Type B pancreatic cell (in vitro differentiated cells): ENCODE measurements at regions not wholly inside any gene's neighbourhood (a gene's known extent, or its start where the extent isn't known, plus 50 kb on each side); places are given as distances from the start of the nearest gene placed in this dataset.
"Not testable (repeated sequence)": the region's sequence is repeated elsewhere in the genome, so short reads cannot be mapped to it uniquely, and the experiment has no call there.

Experiments used
- DNase-seq: peaks from one replicate; pipeline ENCODE4 v3.0.0; 2021; ENCODE audit warnings: mixed read lengths; ENCODE audit not compliant: unreplicated experiment; ENCODE audit errors: extremely low spot score
- H3K27ac Mint-ChIP-seq: 2 replicates; pipeline ENCODE4 v1.8.0; 2021; ENCODE audit warnings: mild to moderate bottlenecking, mixed read lengths
- H3K27me3 Mint-ChIP-seq: 2 replicates; pipeline ENCODE4 v1.8.0; 2021; ENCODE audit warnings: mixed read lengths
- H3K36me3 Mint-ChIP-seq: 2 replicates; pipeline ENCODE4 v1.8.0; 2021; ENCODE audit warnings: mixed read lengths
- H3K4me1 Mint-ChIP-seq: one replicate; pipeline ENCODE4 v1.8.0; 2021; ENCODE audit warnings: mixed read lengths; ENCODE audit not compliant: unreplicated experiment
- H3K4me3 Mint-ChIP-seq: 2 replicates; pipeline ENCODE4 v1.8.0; 2021; ENCODE audit warnings: mild to moderate bottlenecking, mixed read lengths
- H3K9me3 Mint-ChIP-seq: 2 replicates; pipeline ENCODE4 v1.8.0; 2021; ENCODE audit warnings: mixed read lengths
- CTCF ChIP-seq: fragments of 200-600 bp; sonication (generic); conservative IDR thresholded peaks from 2 replicates; pipeline ENCODE4 v1.5.0; 2021; ENCODE audit warnings: antibody characterized with exemption, mild to moderate bottlenecking

DNA sequence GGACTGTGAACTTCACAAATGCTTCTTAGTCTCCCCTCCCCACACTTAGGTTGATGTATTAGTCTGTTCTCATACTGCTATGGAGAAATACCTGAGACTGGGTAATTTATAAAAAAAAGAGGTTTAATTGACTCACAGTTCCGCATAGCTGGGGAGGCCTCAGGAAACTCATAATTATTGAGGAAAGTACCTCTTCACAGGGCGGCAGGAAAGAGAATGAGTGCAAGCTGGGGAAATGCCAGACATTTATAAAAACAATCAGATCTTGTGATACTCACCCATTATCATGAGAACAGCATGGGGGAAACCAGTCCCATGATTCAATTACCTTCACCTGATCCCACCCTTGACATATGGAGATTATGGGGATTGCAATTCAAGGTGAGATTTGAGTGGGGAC lies 178.8 kb downstream of the SLC38A4 start:
- H3K36me3 Mint-ChIP-seq: no peaks in the 10 kb centered on the region
- no peak for TF ChIP-seq CTCF
- peaks cover 20% of the 10 kb centered on the region for H3K9me3 Mint-ChIP-seq
- DNase-seq: no peak
- H3K27ac Mint-ChIP-seq: no peak overlapping the region
- H3K4me3 Mint-ChIP-seq: no peak overlapping the region
- no peaks in the 10 kb centered on the region for H3K27me3 Mint-ChIP-seq
- no peaks in the 10 kb centered on the region for H3K4me1 Mint-ChIP-seq

GRCh38 chr12:46641649-46642048 lies 184.1 kb downstream of the SLC38A4 start:
- not testable (repeated sequence) for H3K4me1 Mint-ChIP-seq, H3K36me3 Mint-ChIP-seq, H3K4me3 Mint-ChIP-seq, DNase-seq, H3K27me3 Mint-ChIP-seq, H3K27ac Mint-ChIP-seq
- peaks cover 31% of the 10 kb centered on the region for H3K9me3 Mint-ChIP-seq

DNA sequence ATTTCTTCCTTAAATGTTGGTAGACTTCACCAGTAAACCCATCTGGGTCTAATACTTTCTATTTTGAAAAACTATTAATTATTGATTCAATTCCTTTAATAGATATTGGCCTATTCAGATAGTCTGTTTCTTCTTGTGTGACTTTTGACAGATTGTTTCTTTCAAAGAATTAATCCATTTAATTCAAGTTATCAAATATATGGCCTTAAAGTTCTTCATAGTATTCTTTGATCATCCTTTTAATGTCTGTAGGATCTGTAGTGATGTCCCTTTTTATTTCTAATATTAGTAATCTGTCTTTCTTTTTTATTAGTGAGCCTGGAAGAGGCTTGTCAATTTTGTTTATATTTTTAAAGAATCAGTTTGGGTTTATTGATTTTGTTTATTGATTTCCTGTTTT lies 190.0 kb downstream of the SLC38A4 start:
- no peak for DNase-seq
- Mint-ChIP-seq H3K36me3 (no peaks in the 10 kb centered on the region), H3K27me3 (no peaks in the 10 kb centered on the region), H3K9me3 (peaks cover 19% of the 10 kb centered on the region), H3K27ac (no peak overlapping the region), H3K4me1 (no peaks in the 10 kb centered on the region), H3K4me3 (no peak overlapping the region)
- no peak for TF ChIP-seq CTCF

DNA sequence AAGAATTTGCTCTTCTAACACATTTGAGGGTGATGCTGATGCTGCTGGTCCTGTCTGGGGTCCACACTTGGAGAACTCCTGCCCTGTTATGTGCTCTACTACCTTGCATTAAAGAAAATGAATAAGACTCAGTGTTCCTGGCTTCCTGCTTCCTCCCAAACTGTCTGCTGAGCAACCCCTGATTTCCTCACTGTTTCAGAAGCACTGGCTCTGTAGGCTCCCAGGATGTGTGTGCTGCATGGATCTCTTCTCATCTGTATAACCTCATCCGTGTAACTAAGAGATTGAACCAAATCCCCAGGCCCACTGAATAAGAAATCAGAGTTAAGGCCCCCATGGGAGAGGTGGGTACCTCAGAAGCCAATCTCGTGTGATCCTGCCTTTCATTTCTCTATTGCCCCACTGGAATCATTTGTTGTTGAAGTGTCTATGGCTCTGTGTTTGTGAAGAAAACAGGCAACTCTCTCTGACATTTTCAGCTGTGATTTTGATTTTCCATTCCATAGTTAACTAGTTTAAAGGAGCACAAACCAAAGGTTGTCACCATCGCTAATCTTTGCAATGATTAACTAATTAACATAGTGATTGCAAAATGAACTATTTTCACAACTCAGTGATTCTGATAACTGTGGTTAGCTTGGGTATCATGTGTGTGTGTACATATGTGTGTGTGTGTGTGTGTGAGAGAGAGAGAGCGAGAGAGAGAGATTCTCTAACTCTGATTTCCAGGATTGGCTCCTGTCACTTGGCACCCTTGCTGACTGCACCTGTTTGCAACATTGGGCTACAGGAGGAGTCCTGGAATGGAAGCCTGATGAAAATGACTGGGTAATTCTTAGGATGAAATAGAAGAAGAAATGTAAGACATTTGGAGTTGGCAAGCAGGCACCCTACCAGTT lies 196.2 kb downstream of the SLC38A4 start:
- no peaks in the 10 kb centered on the region for H3K9me3 Mint-ChIP-seq
- no peaks in the 10 kb centered on the region for H3K4me1 Mint-ChIP-seq
- no peak for DNase-seq
- no peaks in the 10 kb centered on the region for H3K36me3 Mint-ChIP-seq
- H3K4me3 Mint-ChIP-seq: no peak overlapping the region
- TF ChIP-seq CTCF: no peak
- H3K27me3 Mint-ChIP-seq: no peaks in the 10 kb centered on the region
- no peak overlapping the region for H3K27ac Mint-ChIP-seq

- no peaks in the 10 kb centered on the region for H3K36me3 Mint-ChIP-seq
- TF ChIP-seq CTCF: no peak
- DNase-seq: no peak
- no peaks in the 10 kb centered on the region for H3K9me3 Mint-ChIP-seq
- H3K4me3 Mint-ChIP-seq: no peak overlapping the region
- no peaks in the 10 kb centered on the region for H3K4me1 Mint-ChIP-seq
- H3K27ac Mint-ChIP-seq: no peak overlapping the region
- H3K27me3 Mint-ChIP-seq: no peaks in the 10 kb centered on the region
Observed at GRCh38 chr12:46628176-46628575, 197.6 kb downstream of the SLC38A4 start.

DNA sequence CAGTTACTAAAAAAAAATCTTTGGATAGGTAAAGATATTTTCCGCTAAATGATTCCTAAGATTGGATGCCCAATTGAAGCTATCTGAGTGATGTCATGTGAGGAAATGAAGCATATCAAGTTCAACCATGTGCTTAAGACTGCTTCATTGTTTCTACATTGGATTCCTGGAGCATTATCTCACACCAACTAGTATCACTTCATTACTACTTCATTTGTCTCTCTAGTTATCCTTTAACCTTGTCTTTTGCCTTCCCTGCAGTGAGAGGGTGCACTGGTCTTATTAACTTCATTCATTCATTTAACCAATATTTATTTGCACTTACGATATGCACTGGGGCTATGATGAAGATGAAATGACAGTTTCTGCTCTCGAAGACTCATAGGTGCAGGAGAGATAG lies 198.1 kb downstream of the SLC38A4 start:
- H3K27me3 Mint-ChIP-seq: no peaks in the 10 kb centered on the region
- H3K9me3 Mint-ChIP-seq: no peaks in the 10 kb centered on the region
- no peak for DNase-seq
- no peak overlapping the region for H3K27ac Mint-ChIP-seq
- no peak overlapping the region for H3K4me3 Mint-ChIP-seq
- H3K4me1 Mint-ChIP-seq: no peaks in the 10 kb centered on the region
- TF ChIP-seq CTCF: no peak
- H3K36me3 Mint-ChIP-seq: no peaks in the 10 kb centered on the region

- not testable (repeated sequence) for H3K4me1 Mint-ChIP-seq
Observed at GRCh38 chr12:46619474-46619873, 206.3 kb downstream of the SLC38A4 start.

GRCh38 chr12:46617737-46618136 lies 208.1 kb downstream of the SLC38A4 start:
- H3K9me3 Mint-ChIP-seq, H3K36me3 Mint-ChIP-seq, H3K4me3 Mint-ChIP-seq, DNase-seq, H3K27me3 Mint-ChIP-seq, H3K4me1 Mint-ChIP-seq, H3K27ac Mint-ChIP-seq: not testable (repeated sequence)

More at GRCh38 chr12:46619474-46619873, 206.3 kb downstream of the SLC38A4 start:
- not testable (repeated sequence) for DNase-seq, H3K4me3 Mint-ChIP-seq, H3K36me3 Mint-ChIP-seq, H3K9me3 Mint-ChIP-seq, H3K27me3 Mint-ChIP-seq, H3K27ac Mint-ChIP-seq
